H9 (cell line): ENCODE measurements at regions not wholly inside any gene's neighbourhood (a gene's known extent, or its start where the extent isn't known, plus 50 kb on each side); places are given as distances from the start of the nearest gene placed in this dataset.

Source experiments
- DNase-seq: peaks from one replicate; pipeline ENCODE4 v3.0.0-alpha.2; 2017
- H2AFZ ChIP-seq: one replicate; pipeline ENCODE4 v1.6.1; 2013; ENCODE audit warnings: mild to moderate bottlenecking, low read length, control low read depth, moderate library complexity
- H2AK5ac ChIP-seq: 2 replicates; pipeline ENCODE4 v1.6.1; 2013; ENCODE audit warnings: low read length, control low read depth, mixed read lengths; ENCODE audit not compliant: insufficient read length
- H2BK120ac ChIP-seq: one replicate; pipeline ENCODE4 v1.6.1; 2013; ENCODE audit warnings: low read depth, mild to moderate bottlenecking, low read length, control low read depth, inconsistent platforms; ENCODE audit not compliant: poor library complexity, severe bottlenecking
- H2BK12ac ChIP-seq: 2 replicates; pipeline ENCODE4 v1.6.1; 2013; ENCODE audit warnings: low read length, control low read depth, mixed read lengths, low read depth; ENCODE audit not compliant: insufficient read length
- H2BK15ac ChIP-seq: 2 replicates; pipeline ENCODE4 v1.6.1; 2013; ENCODE audit warnings: low read depth, low read length, control low read depth
- H2BK20ac ChIP-seq: one replicate; pipeline ENCODE4 v1.6.1; 2013; ENCODE audit warnings: low read depth, mild to moderate bottlenecking, low read length, control low read depth, inconsistent platforms; ENCODE audit not compliant: poor library complexity, severe bottlenecking
- H2BK5ac ChIP-seq: 2 replicates; pipeline ENCODE4 v1.6.1; 2013; ENCODE audit warnings: low read length, control low read depth, mixed read lengths; ENCODE audit not compliant: insufficient read length
- H3K14ac ChIP-seq: 2 replicates; pipeline ENCODE4 v1.6.1; 2013; ENCODE audit warnings: low read length, control low read depth; ENCODE audit not compliant: insufficient read depth
- H3K18ac ChIP-seq: 2 replicates; pipeline ENCODE4 v1.6.1; 2013; ENCODE audit warnings: low read depth, mild to moderate bottlenecking, mixed read lengths, low read length, control low read depth; ENCODE audit not compliant: insufficient read length
- H3K23ac ChIP-seq: 2 replicates; pipeline ENCODE4 v1.6.1; 2013; ENCODE audit warnings: low read length, control low read depth, mixed read lengths, low read depth; ENCODE audit not compliant: insufficient read length
- H3K23me2 ChIP-seq: 2 replicates; pipeline ENCODE4 v1.6.1; 2013; ENCODE audit warnings: low read depth, mild to moderate bottlenecking, mixed read lengths, low read length, control low read depth; ENCODE audit not compliant: insufficient read length, poor library complexity, severe bottlenecking
- H3K27ac ChIP-seq: 2 replicates; pipeline ENCODE4 v1.5.1; 2013; ENCODE audit warnings: low read length, control low read depth, mixed read lengths, low read depth; ENCODE audit not compliant: insufficient read length
- H3K27me3 ChIP-seq: 2 replicates; pipeline ENCODE4 v1.6.1; 2013; ENCODE audit warnings: low read length, control low read depth, inconsistent platforms; ENCODE audit not compliant: insufficient read depth
- H3K4ac ChIP-seq: 2 replicates; pipeline ENCODE4 v1.6.1; 2013; ENCODE audit warnings: low read depth, mild to moderate bottlenecking, control low read depth, inconsistent platforms, low read length, moderate library complexity
- H3K4me1 ChIP-seq: 2 replicates; pipeline ENCODE4 v1.6.1; 2013; ENCODE audit warnings: low read length, control low read depth, inconsistent platforms; ENCODE audit not compliant: insufficient read depth
- H3K4me2 ChIP-seq: 2 replicates; pipeline ENCODE4 v1.6.1; 2013; ENCODE audit warnings: low read length, control low read depth, mixed read lengths; ENCODE audit not compliant: insufficient read length, insufficient read depth
- H3K56ac ChIP-seq: 2 replicates; pipeline ENCODE4 v1.6.1; 2013; ENCODE audit warnings: low read depth, mild to moderate bottlenecking, mixed read lengths, low read length, control low read depth; ENCODE audit not compliant: insufficient read length
- H3K79me1 ChIP-seq: 2 replicates; pipeline ENCODE4 v1.6.1; 2013; ENCODE audit warnings: low read depth, mild to moderate bottlenecking, moderate library complexity, low read length, control low read depth, inconsistent platforms; ENCODE audit not compliant: insufficient read depth, poor library complexity, severe bottlenecking
- H3K79me2 ChIP-seq: 2 replicates; pipeline ENCODE4 v1.6.1; 2013; ENCODE audit warnings: low read length, control low read depth, inconsistent platforms; ENCODE audit not compliant: insufficient read depth
- H3K9ac ChIP-seq: 2 replicates; pipeline ENCODE4 v1.6.1; 2013; ENCODE audit warnings: low read length, control low read depth, mixed read lengths; ENCODE audit not compliant: insufficient read length; ENCODE audit errors: extremely low read depth
- H3K9me3 ChIP-seq: one replicate; pipeline ENCODE4 v1.6.1; 2013; ENCODE audit warnings: low read depth, low read length, inconsistent platforms; ENCODE audit not compliant: control insufficient read depth
- H3T11ph ChIP-seq: one replicate; pipeline ENCODE4 v1.6.1; 2013; ENCODE audit warnings: mild to moderate bottlenecking, low read length, control low read depth, inconsistent platforms
- H4K20me1 ChIP-seq: one replicate; pipeline ENCODE4 v1.6.1; 2013; ENCODE audit not compliant: control insufficient read depth, insufficient read length, insufficient read depth
- H4K5ac ChIP-seq: 2 replicates; pipeline ENCODE4 v1.6.1; 2013; ENCODE audit warnings: low read depth, mild to moderate bottlenecking, mixed read lengths, low read length, control low read depth; ENCODE audit not compliant: insufficient read length
- H4K8ac ChIP-seq: replicated peaks from 2 replicates; pipeline ENCODE4 v1.6.1; 2013; ENCODE audit warnings: low read length, control low read depth, mixed read lengths, low read depth; ENCODE audit not compliant: insufficient read length
- H4K91ac ChIP-seq: 2 replicates; pipeline ENCODE4 v1.6.1; 2013; ENCODE audit warnings: low read depth, mild to moderate bottlenecking, moderate library complexity, mixed read lengths, low read length, control low read depth; ENCODE audit not compliant: insufficient read length
- H3K27ac Mint-ChIP-seq, 3 experiments: 2 replicates in 2 of 3; 3 replicates in 1 of 3; pipeline ENCODE4 v1.8.0; 2020 to 2021; ENCODE audit warnings: mixed read lengths in 3 of 3, mild to moderate bottlenecking in 1 of 3, moderate library complexity in 1 of 3
- H3K27me3 Mint-ChIP-seq: 2 replicates; pipeline ENCODE4 v1.8.0; 2021; ENCODE audit warnings: low read depth, mild to moderate bottlenecking, moderate library complexity, mixed read lengths
- H3K36me3 Mint-ChIP-seq, 3 experiments: 2 replicates in 2 of 3; 3 replicates in 1 of 3; pipeline ENCODE4 v1.8.0; 2020 to 2021; ENCODE audit warnings: low read depth in 3 of 3, mixed read lengths in 3 of 3; ENCODE audit not compliant: insufficient read depth in 1 of 3
- H3K4me1 Mint-ChIP-seq, 2 experiments: 2 replicates each; pipeline ENCODE4 v1.8.0; 2020; ENCODE audit warnings: mixed read lengths in 2 of 2
- H3K4me3 Mint-ChIP-seq, 2 experiments: 2 replicates in 1 of 2; 3 replicates in 1 of 2; pipeline ENCODE4 v1.8.0; 2020 to 2021; ENCODE audit warnings: mild to moderate bottlenecking in 2 of 2, mixed read lengths in 2 of 2, moderate library complexity in 1 of 2
- H3K9me3 Mint-ChIP-seq, 2 experiments: 2 replicates in 1 of 2; 3 replicates in 1 of 2; pipeline ENCODE4 v1.8.0; 2020; ENCODE audit warnings: mild to moderate bottlenecking in 2 of 2, mixed read lengths in 2 of 2, moderate library complexity in 1 of 2
- CTCF ChIP-seq: fragments of 200-600 bp; sonication (generic); conservative IDR thresholded peaks from 3 replicates; pipeline ENCODE4 v1.8.0; 2021; ENCODE audit warnings: antibody characterized with exemption, mild to moderate bottlenecking
- WGBS: extraction: QIAGEN DNeasy Blood & Tissue Kit; methylation state at CpG from one replicate; pipeline ENCODE4 v1.1.7; 2013; ENCODE audit warnings: missing lambda C conversion rate, low lambda C conversion rate, mixed read lengths; ENCODE audit not compliant: insufficient read length; ENCODE audit errors: extremely low coverage; 5-methylcytosine and 5-hydroxymethylcytosine counted together

GRCh38 chr22:47631571-47632102 lies 869.2 kb downstream of the TBC1D22A start:
- H2BK20ac ChIP-seq = no peak overlapping the region
- no peak overlapping the region for H3K56ac ChIP-seq
- H3K9me3 ChIP-seq = no peaks in the 10 kb centered on the region
- no peak overlapping the region for H3K4me3 Mint-ChIP-seq
- no peak overlapping the region for H2BK120ac ChIP-seq
- no peak overlapping the region for H3K4ac ChIP-seq
- no peak overlapping the region for H2AK5ac ChIP-seq
- H3K27ac ChIP-seq = no peak overlapping the region
- H3K27me3 ChIP-seq = no peaks in the 10 kb centered on the region
- no CpG with 5 or more reads among the region's 31 CpGs for WGBS
- H3K23me2 ChIP-seq = no peaks in the 10 kb centered on the region
- no peak overlapping the region for H4K91ac ChIP-seq
- H3K36me3 Mint-ChIP-seq = no peaks in the 10 kb centered on the region; a peak in 1 of 7 replicates
- DNase-seq = no peak
- H2BK12ac ChIP-seq = no peak overlapping the region
- no peak overlapping the region for H2AFZ ChIP-seq
- H3K27me3 Mint-ChIP-seq = peaks cover 19% of the 10 kb centered on the region
- H4K8ac ChIP-seq = no peak overlapping the region
- no peaks in the 10 kb centered on the region for H4K20me1 ChIP-seq
- no peak overlapping the region for H3T11ph ChIP-seq
- no peak overlapping the region for H4K5ac ChIP-seq
- H3K4me1 ChIP-seq = no peaks in the 10 kb centered on the region
- no peak overlapping the region for H3K23ac ChIP-seq
- H3K14ac ChIP-seq = peak overlapping the region; percentile 50; the same call in 1 of the 2 replicates
- H2BK15ac ChIP-seq = no peak overlapping the region
- no peak overlapping the region for H3K27ac Mint-ChIP-seq
- H3K9ac ChIP-seq = no peak overlapping the region
- no peak overlapping the region for H3K4me2 ChIP-seq
- H3K79me2 ChIP-seq = no peaks in the 10 kb centered on the region
- no peak for TF ChIP-seq CTCF
- H3K9me3 Mint-ChIP-seq = peaks cover 5% of the 10 kb centered on the region in 2 experiments; a peak in 4 of 5 replicates
- H2BK5ac ChIP-seq = no peak overlapping the region
- H3K79me1 ChIP-seq = no peaks in the 10 kb centered on the region
- H3K4me1 Mint-ChIP-seq = peaks cover 0 to 4% of the 10 kb centered on the region in 2 experiments; a peak in 1 of 4 replicates
- no peak overlapping the region for H3K18ac ChIP-seq
